Neural progenitor cell (in vitro differentiated cells): ENCODE measurements at regions not wholly inside any gene's neighbourhood (a gene's known extent, or its start where the extent isn't known, plus 50 kb on each side); places are given as distances from the start of the nearest gene placed in this dataset.

Experiments used
- EZH2 ChIP-seq: fragments of 200-600 bp; sonication (generic); IDR thresholded peaks from 2 replicates; pipeline ENCODE4 v1.6.1; 2017; ENCODE audit warnings: antibody characterized with exemption, mild to moderate bottlenecking, moderate library complexity
- EZH2phosphoT487 ChIP-seq: fragments of 200-600 bp; sonication (generic); IDR thresholded peaks from 2 replicates; pipeline ENCODE4 v1.6.1; 2017; ENCODE audit warnings: antibody characterized with exemption
- TF ChIP-seq, protein P1 (sequence below): fragments of 200-600 bp; sonication (generic); IDR thresholded peaks from 2 replicates; pipeline ENCODE4 v1.5.1; 2017; ENCODE audit warnings: antibody characterized with exemption, mild to moderate bottlenecking

DNA sequence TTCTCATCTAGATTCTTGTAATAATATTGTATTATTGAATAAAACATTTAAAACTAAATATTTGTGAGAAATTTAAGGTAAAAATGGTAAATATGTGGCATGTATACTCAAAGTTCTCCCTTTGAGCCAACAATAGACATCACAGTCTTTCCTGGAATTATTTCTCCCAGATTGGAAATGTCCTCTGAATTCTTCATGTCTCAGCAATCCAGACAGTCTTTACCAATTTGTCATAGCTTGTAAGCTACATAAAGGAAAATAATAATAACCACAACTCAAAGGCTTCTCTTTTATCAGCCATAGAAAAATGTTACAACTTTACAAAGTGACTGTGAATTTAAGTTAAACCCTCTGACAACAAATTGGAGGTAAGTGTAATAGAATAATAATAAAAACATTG is 784.9 kb downstream of the EPHA4 start:
- TF ChIP-seq, protein P1, sequence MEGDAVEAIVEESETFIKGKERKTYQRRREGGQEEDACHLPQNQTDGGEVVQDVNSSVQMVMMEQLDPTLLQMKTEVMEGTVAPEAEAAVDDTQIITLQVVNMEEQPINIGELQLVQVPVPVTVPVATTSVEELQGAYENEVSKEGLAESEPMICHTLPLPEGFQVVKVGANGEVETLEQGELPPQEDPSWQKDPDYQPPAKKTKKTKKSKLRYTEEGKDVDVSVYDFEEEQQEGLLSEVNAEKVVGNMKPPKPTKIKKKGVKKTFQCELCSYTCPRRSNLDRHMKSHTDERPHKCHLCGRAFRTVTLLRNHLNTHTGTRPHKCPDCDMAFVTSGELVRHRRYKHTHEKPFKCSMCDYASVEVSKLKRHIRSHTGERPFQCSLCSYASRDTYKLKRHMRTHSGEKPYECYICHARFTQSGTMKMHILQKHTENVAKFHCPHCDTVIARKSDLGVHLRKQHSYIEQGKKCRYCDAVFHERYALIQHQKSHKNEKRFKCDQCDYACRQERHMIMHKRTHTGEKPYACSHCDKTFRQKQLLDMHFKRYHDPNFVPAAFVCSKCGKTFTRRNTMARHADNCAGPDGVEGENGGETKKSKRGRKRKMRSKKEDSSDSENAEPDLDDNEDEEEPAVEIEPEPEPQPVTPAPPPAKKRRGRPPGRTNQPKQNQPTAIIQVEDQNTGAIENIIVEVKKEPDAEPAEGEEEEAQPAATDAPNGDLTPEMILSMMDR: no peak
- no peak for TF ChIP-seq EZH2
- TF ChIP-seq EZH2phosphoT487: no peak
